GM12878 (cell line): ENCODE measurements at regions not wholly inside any gene's neighbourhood (a gene's known extent, or its start where the extent isn't known, plus 50 kb on each side); places are given as distances from the start of the nearest gene placed in this dataset.

Experiments
- ATAC-seq: fragments of 200-7000 bp; cut with Tn5 transposase; 3 replicates; pipeline ENCODE4 v1.9.1; 2020; ENCODE audit warnings: mild to moderate bottlenecking, moderate library complexity
- BruUV-seq: library from RNA; stranded (reverse); fragments of 400-500 nt; replicated peaks from 2 replicates; lab custom pipeline; 2021; lab: Mats Ljungman, UMichigan
- CTCF ChIA-PET: fragments of 300-600 bp; sonication (Branson Sonifier 250); formaldehyde crosslinking; extraction: SDS; loops from one replicate; lab custom pipeline; 2021; ENCODE audit warnings: inconsistent platforms; lab: Yijun Ruan, JAX
- POLR2A ChIA-PET: fragments of 350-600 bp; formaldehyde crosslinking; extraction: SDS; loops from one replicate; lab custom pipeline; 2021; ENCODE audit warnings: inconsistent platforms; lab: Charles Lee
- RAD21 ChIA-PET: fragments of 300-600 bp; sonication (Branson Sonifier 250); formaldehyde crosslinking; loops from one replicate; lab custom pipeline; 2023; ENCODE audit warnings: antibody characterized with exemption; ENCODE audit not compliant: unreplicated experiment; lab: Charles Lee
- SMC1A ChIA-PET: fragments of 300-600 bp; sonication (Branson Sonifier 250); formaldehyde crosslinking; loops from one replicate; lab custom pipeline; 2023; ENCODE audit not compliant: unreplicated experiment, uncharacterized antibody; lab: Charles Lee
- DNase-seq: peaks from one replicate; pipeline ENCODE4 v3.0.0-alpha.2; 2011; ENCODE audit warnings: low read depth, low spot score
- FAIRE-seq: peaks from 3 replicates; lab custom pipeline; 2011; peaks lifted over from hg19 to GRCh38; lab: Jason Lieb, UNC
- H2AFZ ChIP-seq: 2 replicates; pipeline ENCODE4 v1.6.0; 2011; ENCODE audit warnings: low read depth, low read length, control low read depth; ENCODE audit not compliant: control insufficient read depth
- H3K27ac ChIP-seq: 2 replicates; pipeline ENCODE4 v1.5.1; 2011; ENCODE audit warnings: control low read depth; ENCODE audit not compliant: control insufficient read depth, insufficient read depth
- H3K27me3 ChIP-seq, 2 experiments: replicated peaks in 1 of 2; 2 replicates each; pipeline versions ENCODE4 v1.6.0 to v1.6.1; 2011; ENCODE audit warnings: low read length in 1 of 2; ENCODE audit not compliant: control insufficient read depth in 2 of 2, insufficient read depth in 2 of 2
- H3K36me3 ChIP-seq, 2 experiments: 2 replicates each; pipeline ENCODE4 v1.5.1; 2011; ENCODE audit warnings: low read length in 1 of 2; ENCODE audit not compliant: control insufficient read depth in 2 of 2, insufficient read depth in 2 of 2
- H3K4me1 ChIP-seq: 2 replicates; pipeline ENCODE4 v1.6.1; 2011; ENCODE audit warnings: mild to moderate bottlenecking, low read length, moderate library complexity, mixed read lengths; ENCODE audit not compliant: control insufficient read depth, insufficient read depth
- H3K4me2 ChIP-seq: 2 replicates; pipeline ENCODE4 v1.6.0; 2011; ENCODE audit warnings: control low read depth; ENCODE audit not compliant: control insufficient read depth, insufficient read depth
- H3K4me3 ChIP-seq: fragments of 200-600 bp; sonication (generic); 2 replicates; pipeline ENCODE4 v1.5.1; 2016
- H3K79me2 ChIP-seq: 2 replicates; pipeline ENCODE4 v1.6.0; 2011; ENCODE audit warnings: low read length; ENCODE audit not compliant: control insufficient read depth, insufficient read depth
- H3K9ac ChIP-seq: 2 replicates; pipeline ENCODE4 v1.8.0; 2011; ENCODE audit warnings: low read length, control low read depth, mixed read lengths; ENCODE audit not compliant: control insufficient read depth, insufficient read depth
- H3K9me3 ChIP-seq: replicated peaks from 3 replicates; pipeline ENCODE4 v1.5.1; 2011; ENCODE audit warnings: mild to moderate bottlenecking, low read length; ENCODE audit not compliant: control insufficient read depth, insufficient read depth
- H4K20me1 ChIP-seq: 2 replicates; pipeline ENCODE4 v1.6.0; 2011; ENCODE audit not compliant: control insufficient read depth, insufficient read depth
- CBX3 ChIP-seq: fragments of 200-600 bp; sonication (generic); IDR thresholded peaks from 2 replicates; pipeline ENCODE4 v1.6.1; 2016; ENCODE audit warnings: low read depth, borderline replicate concordance
- CHD1 ChIP-seq: IDR thresholded peaks from 2 replicates; pipeline ENCODE4 v1.6.1; 2012; ENCODE audit warnings: low read depth, low read length, improper control_type of control experiment
- EP300 ChIP-seq, 2 experiments: fragments of 150-350 bp in 1 of 2; IDR thresholded peaks; 2 replicates each; pipeline ENCODE4 v1.6.1; 2011 to 2012; ENCODE audit warnings: low read depth in 2 of 2, low read length in 2 of 2, borderline replicate concordance in 1 of 2, improper control_type of control experiment in 1 of 2, inconsistent platforms in 1 of 2; ENCODE audit not compliant: control insufficient read depth in 1 of 2
- FOXM1 ChIP-seq: IDR thresholded peaks from 2 replicates; pipeline ENCODE4 v1.6.1; 2012; ENCODE audit warnings: low read depth, mild to moderate bottlenecking, inconsistent platforms, low read length, moderate library complexity
- NFIC ChIP-seq: IDR thresholded peaks from 2 replicates; pipeline ENCODE4 v1.6.1; 2012; ENCODE audit warnings: low read depth, mild to moderate bottlenecking, inconsistent platforms, low read length, moderate library complexity
- PAX5 ChIP-seq: IDR thresholded peaks from 2 replicates; pipeline ENCODE4 v1.6.1; 2011; ENCODE audit warnings: low read depth, low read length, borderline replicate concordance
- PML ChIP-seq: IDR thresholded peaks from 2 replicates; pipeline ENCODE4 v1.6.1; 2012; ENCODE audit warnings: low read length, inconsistent platforms
- RBBP5 ChIP-seq: fragments of 200-600 bp; sonication (generic); conservative IDR thresholded peaks from 2 replicates; pipeline ENCODE4 v1.6.1; 2016
- SIX5 ChIP-seq: IDR thresholded peaks from 2 replicates; pipeline ENCODE4 v1.6.1; 2011; ENCODE audit warnings: mild to moderate bottlenecking, low read depth, low read length, moderate library complexity; ENCODE audit not compliant: severe bottlenecking
- ZBED1 ChIP-seq: IDR thresholded peaks from 2 replicates; pipeline ENCODE4 v1.6.1; 2016; ENCODE audit warnings: borderline replicate concordance
- ZBTB11 ChIP-seq: fragments of 450-650 bp; formaldehyde crosslinking; IDR thresholded peaks from 2 replicates; pipeline ENCODE4 v1.5.0; 2022; ENCODE audit warnings: mild to moderate bottlenecking, missing genetic modification characterization
- WGBS: methylation state at CpG from one replicate; pipeline ENCODE4 v1.1.6; 2016; ENCODE audit warnings: low lambda C conversion rate; ENCODE audit not compliant: insufficient replicate concordance, insufficient coverage; ENCODE audit errors: missing lambda C conversion rate; 5-methylcytosine and 5-hydroxymethylcytosine counted together
- in situ Hi-C: fragments of 300-500 bp; cut with MboI; formaldehyde crosslinking; loops from 9 replicates; pipeline ENCODE4 v1.14.3; 2018; ENCODE audit warnings: mixed read lengths
- intact Hi-C: fragments of 100-400 bp; cut with micrococcal nuclease; formaldehyde crosslinking; loops from one replicate; pipeline ENCODE4 v1.14.2; 2022; ENCODE audit not compliant: unreplicated experiment
- TF ChIP-seq, protein P1 (sequence below): IDR thresholded peaks from 2 replicates; pipeline ENCODE4 v1.6.1; 2012; ENCODE audit warnings: low read depth, low read length, improper control_type of control experiment
- TF ChIP-seq, protein P2 (sequence below): IDR thresholded peaks from 2 replicates; pipeline ENCODE4 v1.6.1; 2012; ENCODE audit warnings: low read depth, low read length, improper control_type of control experiment

DNA sequence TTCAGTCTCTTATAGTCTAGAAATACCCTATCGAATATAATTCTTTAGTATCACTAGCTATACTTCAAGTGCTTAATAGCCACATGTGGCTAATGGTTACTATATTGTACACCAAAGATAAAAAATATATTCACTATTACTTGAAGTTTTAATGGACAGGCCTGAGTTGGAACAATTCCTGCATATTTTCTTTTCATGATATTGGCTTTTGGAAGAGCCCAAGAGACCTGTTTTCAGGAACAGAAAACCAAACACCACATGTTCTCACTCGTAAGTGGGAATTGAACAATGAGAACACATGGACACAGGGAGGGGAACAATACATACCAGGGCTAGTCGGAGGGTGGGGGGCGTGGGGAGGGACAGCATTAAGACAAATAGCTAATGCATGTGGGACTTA lies 334.4 kb upstream of the TRIB2 start:
- CTCF ChIA-PET, result no interaction called here
- intact Hi-C loops, result no loop called here
- FAIRE-seq (no peak), ATAC-seq (no peak), DNase-seq (no peak)
- H3K4me3 ChIP-seq, result no peak overlapping the region
- in situ Hi-C loops, result no loop called here
- WGBS, result 36% methylated on average over 4 of the region's 4 CpGs
- H3K9me3 ChIP-seq, result no peaks in the 10 kb centered on the region
- BruUV-seq, result no TSS peak
- no peak overlapping the region for H3K4me2 ChIP-seq
- POLR2A ChIA-PET, result no interaction called here
- no peak overlapping the region for H2AFZ ChIP-seq
- SMC1A ChIA-PET, result interaction anchor here (0.7 to 0.9 kb wide), 3 partner anchors 8 to 123 kb away, joined by 3 to 4 read pairs (median 3); no protein-coding TSS in a partner anchor
- no peak overlapping the region for H3K27ac ChIP-seq
- H4K20me1 ChIP-seq, result no peaks in the 10 kb centered on the region
- H3K79me2 ChIP-seq, result no peaks in the 10 kb centered on the region
- no peaks in the 10 kb centered on the region for H3K36me3 ChIP-seq
- RAD21 ChIA-PET, result no interaction called here
- no peaks in the 10 kb centered on the region for H3K27me3 ChIP-seq
- H3K4me1 ChIP-seq, result no peaks in the 10 kb centered on the region
- TF ChIP-seq, protein P1, sequence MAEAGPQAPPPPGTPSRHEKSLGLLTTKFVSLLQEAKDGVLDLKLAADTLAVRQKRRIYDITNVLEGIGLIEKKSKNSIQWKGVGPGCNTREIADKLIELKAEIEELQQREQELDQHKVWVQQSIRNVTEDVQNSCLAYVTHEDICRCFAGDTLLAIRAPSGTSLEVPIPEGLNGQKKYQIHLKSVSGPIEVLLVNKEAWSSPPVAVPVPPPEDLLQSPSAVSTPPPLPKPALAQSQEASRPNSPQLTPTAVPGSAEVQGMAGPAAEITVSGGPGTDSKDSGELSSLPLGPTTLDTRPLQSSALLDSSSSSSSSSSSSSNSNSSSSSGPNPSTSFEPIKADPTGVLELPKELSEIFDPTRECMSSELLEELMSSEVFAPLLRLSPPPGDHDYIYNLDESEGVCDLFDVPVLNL, result no peak
- TF ChIP-seq PML (no peak), ZBTB11 (CRISPR knock-in tag) (no peak), CHD1 (no peak), CBX3 (no peak), NFIC (no peak), SIX5 (no peak), ZBED1 (no peak), EP300 (IDR thresholded peaks at IDR 0.05; ENCODE audit: borderline replicate concordance in 1 of 2, control insufficient read depth in 1 of 2, low read depth in 2 of 2, low read length in 2 of 2) (no peak), FOXM1 (no peak), PAX5 (no peak), RBBP5 (no peak)
- TF ChIP-seq, protein P2, sequence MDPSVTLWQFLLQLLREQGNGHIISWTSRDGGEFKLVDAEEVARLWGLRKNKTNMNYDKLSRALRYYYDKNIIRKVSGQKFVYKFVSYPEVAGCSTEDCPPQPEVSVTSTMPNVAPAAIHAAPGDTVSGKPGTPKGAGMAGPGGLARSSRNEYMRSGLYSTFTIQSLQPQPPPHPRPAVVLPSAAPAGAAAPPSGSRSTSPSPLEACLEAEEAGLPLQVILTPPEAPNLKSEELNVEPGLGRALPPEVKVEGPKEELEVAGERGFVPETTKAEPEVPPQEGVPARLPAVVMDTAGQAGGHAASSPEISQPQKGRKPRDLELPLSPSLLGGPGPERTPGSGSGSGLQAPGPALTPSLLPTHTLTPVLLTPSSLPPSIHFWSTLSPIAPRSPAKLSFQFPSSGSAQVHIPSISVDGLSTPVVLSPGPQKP, result no peak
- TF ChIP-seq, all 136 proteins: peak for 0
- no peak overlapping the region for H3K9ac ChIP-seq
